ENCODE measurements at regions not wholly inside any gene's neighbourhood (a gene's known extent, or its start where the extent isn't known, plus 50 kb on each side); places are given as distances from the start of the nearest gene placed in this dataset.
"Not testable (repeated sequence)": the region's sequence is repeated elsewhere in the genome, so short reads cannot be mapped to it uniquely, and the experiment has no call there.

DNA sequence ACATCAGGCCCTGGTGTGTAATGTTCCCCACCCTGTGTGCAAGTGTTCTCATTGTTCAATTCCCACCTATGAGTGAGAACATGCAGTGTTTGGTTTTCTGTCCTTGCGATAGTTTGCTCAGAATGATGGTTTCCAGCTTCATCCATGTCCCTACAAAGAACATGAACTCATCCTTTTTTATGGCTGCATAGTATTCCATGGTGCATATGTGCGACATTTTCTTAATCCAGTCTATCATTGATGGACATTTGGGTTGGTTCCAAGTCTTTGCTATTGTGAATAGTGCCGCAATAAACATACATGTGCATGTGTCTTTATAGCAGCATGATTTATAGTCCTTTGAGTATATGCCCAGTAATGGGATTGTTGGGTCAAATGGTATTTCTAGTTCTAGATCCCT, 60.5 kb upstream of the PSME4 start:
- not testable (repeated sequence) for DNase-seq

GRCh38 chr2:54030806-54031205, 60.0 kb upstream of the PSME4 start:
- DNase-seq = no peak

GRCh38 chr2:54030396-54030741, 59.6 kb upstream of the PSME4 start:
- no peak for DNase-seq

- DNase-seq = no peak
These were observed 59.1 kb upstream of the PSME4 start for GRCh38 chr2:54029721-54030395.

GRCh38 chr2:54025463-54026075, 54.8 kb upstream of the PSME4 start:
- DNase-seq = not testable (repeated sequence)

- DNase-seq = no peak
These were observed 53.8 kb upstream of the PSME4 start for GRCh38 chr2:54024576-54024975.

DNA sequence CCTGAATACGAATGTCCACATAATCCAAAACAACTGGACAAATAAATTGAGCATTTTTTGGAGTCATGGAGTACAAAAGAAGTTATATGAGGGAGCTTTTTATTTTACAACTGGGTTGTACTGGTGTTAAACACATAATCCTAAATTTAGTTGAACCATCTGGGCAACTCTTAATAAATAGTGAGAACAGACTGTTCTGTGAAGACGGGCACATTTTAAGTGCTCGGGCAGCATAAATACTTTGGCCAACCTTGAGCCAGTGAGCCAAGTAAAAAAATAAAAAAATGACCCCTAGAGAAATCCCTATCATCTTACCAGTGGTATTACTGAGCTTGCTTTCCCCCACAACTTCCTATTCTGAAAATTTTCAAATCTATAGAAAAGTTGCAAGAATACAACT, 50.9 kb upstream of the PSME4 start:
- DNase-seq = no peak

DNA sequence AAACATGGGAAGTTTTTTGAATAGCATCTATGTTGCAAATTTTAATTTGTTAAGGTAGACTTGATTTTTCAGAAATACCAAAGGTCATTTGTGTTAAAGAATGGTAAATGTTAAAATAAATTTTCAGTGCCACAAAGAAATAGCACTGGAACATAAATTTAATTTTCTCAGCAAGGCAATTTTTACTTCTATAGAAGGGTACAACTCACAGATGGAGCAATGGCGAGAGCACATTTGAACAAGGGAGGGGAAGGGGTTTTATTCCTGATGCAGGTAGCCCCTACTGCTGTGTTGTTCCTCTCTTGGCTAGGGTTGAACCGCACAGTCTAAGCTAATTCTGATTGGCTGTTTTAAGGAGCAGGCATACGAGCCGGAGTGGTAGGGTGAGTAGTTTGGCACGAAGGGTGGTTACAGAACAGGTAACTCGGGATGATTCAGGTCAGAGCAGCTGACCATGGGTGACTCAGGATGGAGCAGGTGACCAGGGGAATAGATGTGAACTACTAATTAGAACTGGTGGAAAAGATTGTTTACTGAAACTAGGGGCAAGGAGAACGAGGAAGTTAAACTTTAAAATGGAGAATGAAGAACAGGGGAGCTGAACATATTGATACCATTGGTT, 50.1 kb upstream of the PSME4 start:
- no peak for DNase-seq
